Caco-2 (cell line): ENCODE measurements at regions not wholly inside any gene's neighbourhood (a gene's known extent, or its start where the extent isn't known, plus 50 kb on each side); places are given as distances from the start of the nearest gene placed in this dataset.

Experiments used
- BruUV-seq: library from RNA; stranded (reverse); fragments of 400-500 nt; replicated peaks from 2 replicates; lab custom pipeline; 2021; lab: Mats Ljungman, UMichigan
- CTCF ChIA-PET: fragments of 300-600 bp; sonication (Branson Sonifier 250); formaldehyde crosslinking; loops from one replicate; lab custom pipeline; 2022; ENCODE audit warnings: antibody characterized with exemption; lab: Charles Lee
- POLR2A ChIA-PET: fragments of 300-600 bp; sonication (Branson Sonifier 250); formaldehyde crosslinking; loops from one replicate; lab custom pipeline; 2022; ENCODE audit warnings: antibody characterized with exemption; lab: Charles Lee
- DNase-seq, 2 experiments: peaks; one replicate each; pipeline versions ENCODE4 v3.0.0 to v3.0.0-alpha.2; 2020 to 2022
- H3K27me3 ChIP-seq: replicated peaks from 2 replicates; pipeline ENCODE4 v1.6.0; 2011; ENCODE audit warnings: low read length; ENCODE audit not compliant: control insufficient read depth, insufficient read depth
- H3K36me3 ChIP-seq: 2 replicates; pipeline ENCODE4 v1.5.1; 2011; ENCODE audit warnings: low read length; ENCODE audit not compliant: control insufficient read depth, insufficient read depth
- H3K4me1 ChIP-seq: fragments of 250-450 bp; sonication (Bioruptor Pico); 2 replicates; pipeline ENCODE4 v1.5.1; 2020; ENCODE audit warnings: mild to moderate bottlenecking
- H3K4me3 ChIP-seq: 2 replicates; pipeline ENCODE4 v1.5.1; 2011; ENCODE audit warnings: low read depth, mild to moderate bottlenecking, control low read depth, low read length
- H3K9me3 ChIP-seq: fragments of 250-450 bp; sonication (Bioruptor Pico); 2 replicates; pipeline ENCODE4 v1.5.1; 2020; ENCODE audit warnings: mild to moderate bottlenecking, moderate library complexity
- H3K27ac Mint-ChIP-seq: one replicate; pipeline ENCODE4 v1.8.0; 2022; ENCODE audit warnings: mixed read lengths; ENCODE audit not compliant: unreplicated experiment
- H3K27me3 Mint-ChIP-seq: one replicate; pipeline ENCODE4 v1.8.0; 2022; ENCODE audit warnings: mixed read lengths; ENCODE audit not compliant: insufficient read depth, unreplicated experiment
- H3K36me3 Mint-ChIP-seq: one replicate; pipeline ENCODE4 v1.8.0; 2022; ENCODE audit warnings: mild to moderate bottlenecking, mixed read lengths; ENCODE audit not compliant: insufficient read depth, unreplicated experiment
- H3K4me1 Mint-ChIP-seq: one replicate; pipeline ENCODE4 v1.8.0; 2022; ENCODE audit warnings: low read depth, mixed read lengths; ENCODE audit not compliant: unreplicated experiment
- H3K4me3 Mint-ChIP-seq: one replicate; pipeline ENCODE4 v1.8.0; 2022; ENCODE audit warnings: mild to moderate bottlenecking, moderate library complexity, mixed read lengths; ENCODE audit not compliant: unreplicated experiment
- H3K9me3 Mint-ChIP-seq: one replicate; pipeline ENCODE4 v1.8.0; 2022; ENCODE audit warnings: mixed read lengths; ENCODE audit not compliant: unreplicated experiment
- intact Hi-C: fragments of 100-400 bp; cut with micrococcal nuclease; formaldehyde crosslinking; loops from one replicate; pipeline ENCODE4 v1.10.0; 2022; ENCODE audit not compliant: unreplicated experiment
- TF ChIP-seq, protein P1 (sequence below), 2 experiments: fragments of 200-600 bp in 1 of 2; IDR thresholded peaks; 1 replicate in 1 of 2; 2 replicates in 1 of 2; pipeline versions ENCODE4 v1.5.1 to v1.8.0; 2011 to 2022; ENCODE audit warnings: antibody characterized with exemption in 1 of 2, control low read depth in 1 of 2, inconsistent platforms in 1 of 2, low read depth in 1 of 2, low read length in 1 of 2, mild to moderate bottlenecking in 1 of 2, moderate library complexity in 1 of 2; ENCODE audit not compliant: insufficient read depth in 1 of 2, severe bottlenecking in 1 of 2, unreplicated experiment in 1 of 2

DNA sequence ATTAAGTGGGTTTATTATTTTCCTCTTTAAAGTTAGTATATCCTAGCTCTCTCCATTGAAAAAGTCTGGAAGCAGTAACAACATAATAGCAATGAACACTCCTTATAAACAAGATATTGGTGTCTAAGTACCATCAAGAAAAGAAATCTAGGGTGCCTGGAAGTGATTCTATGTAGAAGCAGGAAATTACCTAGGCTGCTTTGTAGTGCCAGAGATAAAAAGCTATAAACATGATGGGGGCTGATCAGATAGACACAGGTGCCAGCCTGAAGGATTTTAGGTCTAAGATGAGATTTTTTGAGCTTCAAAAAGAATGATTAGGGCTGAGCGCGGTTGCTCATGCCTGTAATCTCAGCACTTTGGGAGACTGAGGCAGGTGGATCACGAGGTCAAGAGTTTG is 1179.3 kb upstream of the CDH9 start:
- Histone ChIP-seq H3K4me3 (no peak overlapping the region), H3K9me3 (no peaks in the 10 kb centered on the region), H3K36me3 (no peaks in the 10 kb centered on the region), H3K4me1 (no peaks in the 10 kb centered on the region), H3K27me3 (no peaks in the 10 kb centered on the region)
- Mint-ChIP-seq H3K27ac (no peak overlapping the region), H3K4me3 (no peak overlapping the region), H3K27me3 (no peaks in the 10 kb centered on the region), H3K9me3 (no peaks in the 10 kb centered on the region), H3K36me3 (no peaks in the 10 kb centered on the region), H3K4me1 (no peaks in the 10 kb centered on the region)
- DNase-seq: no peak
- POLR2A ChIA-PET: no interaction called here
- no TSS peak for BruUV-seq
- TF ChIP-seq, protein P1, sequence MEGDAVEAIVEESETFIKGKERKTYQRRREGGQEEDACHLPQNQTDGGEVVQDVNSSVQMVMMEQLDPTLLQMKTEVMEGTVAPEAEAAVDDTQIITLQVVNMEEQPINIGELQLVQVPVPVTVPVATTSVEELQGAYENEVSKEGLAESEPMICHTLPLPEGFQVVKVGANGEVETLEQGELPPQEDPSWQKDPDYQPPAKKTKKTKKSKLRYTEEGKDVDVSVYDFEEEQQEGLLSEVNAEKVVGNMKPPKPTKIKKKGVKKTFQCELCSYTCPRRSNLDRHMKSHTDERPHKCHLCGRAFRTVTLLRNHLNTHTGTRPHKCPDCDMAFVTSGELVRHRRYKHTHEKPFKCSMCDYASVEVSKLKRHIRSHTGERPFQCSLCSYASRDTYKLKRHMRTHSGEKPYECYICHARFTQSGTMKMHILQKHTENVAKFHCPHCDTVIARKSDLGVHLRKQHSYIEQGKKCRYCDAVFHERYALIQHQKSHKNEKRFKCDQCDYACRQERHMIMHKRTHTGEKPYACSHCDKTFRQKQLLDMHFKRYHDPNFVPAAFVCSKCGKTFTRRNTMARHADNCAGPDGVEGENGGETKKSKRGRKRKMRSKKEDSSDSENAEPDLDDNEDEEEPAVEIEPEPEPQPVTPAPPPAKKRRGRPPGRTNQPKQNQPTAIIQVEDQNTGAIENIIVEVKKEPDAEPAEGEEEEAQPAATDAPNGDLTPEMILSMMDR (IDR thresholded peaks at IDR 0.05; ENCODE audit: insufficient read depth in 1 of 2, low read depth in 1 of 2, low read length in 1 of 2, severe bottlenecking in 1 of 2, unreplicated experiment in 1 of 2): no peak
- CTCF ChIA-PET: interaction anchor here (0.6 kb wide), 1 partner anchor 60 kb away, joined by 3 read pairs; no protein-coding TSS in a partner anchor
- intact Hi-C loops: no loop called here

DNA sequence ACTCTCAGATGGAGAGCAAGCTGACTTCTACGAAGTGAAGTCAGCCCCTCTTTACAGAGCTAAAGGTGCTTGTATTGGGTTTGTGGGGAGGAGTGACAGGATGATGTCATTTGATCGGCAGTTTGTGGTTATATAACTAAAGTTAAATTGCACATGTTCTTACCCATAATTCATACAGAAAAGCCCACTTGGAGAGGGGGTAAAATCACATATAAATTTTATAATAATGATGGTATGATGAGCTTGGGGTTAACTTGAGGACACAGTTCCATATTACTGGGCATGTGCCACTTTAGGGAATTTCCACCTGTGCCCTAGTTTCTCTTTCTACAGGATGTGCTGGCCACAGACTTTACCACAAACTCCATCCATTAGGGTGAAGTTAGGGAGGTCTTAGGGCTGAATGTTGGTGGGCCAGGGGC is 1178.6 kb upstream of the CDH9 start:
- H3K4me3 Mint-ChIP-seq: no peak overlapping the region

DNA sequence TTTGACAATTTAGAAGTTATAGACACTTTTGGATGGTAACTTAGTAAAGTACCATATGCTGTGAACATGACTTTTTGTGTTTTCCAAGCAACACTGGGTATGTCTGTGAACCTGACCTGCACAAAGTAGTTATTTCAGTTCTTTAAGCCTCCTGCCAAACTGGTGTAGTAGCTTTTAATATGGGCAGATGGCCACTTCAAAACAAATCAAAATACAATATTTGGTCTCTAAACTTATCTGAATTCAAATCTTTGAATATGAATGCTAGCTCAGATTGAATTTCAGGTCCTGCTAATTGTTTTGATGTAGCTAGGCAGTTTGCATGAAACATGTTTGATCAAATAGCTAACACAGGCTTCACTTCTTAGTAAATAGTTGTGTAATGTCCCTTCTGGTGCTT is 1176.7 kb upstream of the CDH9 start:
- DNase-seq: no peak
- Mint-ChIP-seq H3K27me3 (no peaks in the 10 kb centered on the region), H3K36me3 (no peaks in the 10 kb centered on the region), H3K4me3 (no peak overlapping the region), H3K27ac (no peak overlapping the region), H3K9me3 (no peaks in the 10 kb centered on the region), H3K4me1 (no peaks in the 10 kb centered on the region)
- intact Hi-C loops: no loop called here
- no peaks in the 10 kb centered on the region for H3K9me3 ChIP-seq
- no peak overlapping the region for H3K4me3 ChIP-seq
- TF ChIP-seq, protein P1 (IDR thresholded peaks at IDR 0.05; ENCODE audit: insufficient read depth in 1 of 2, low read depth in 1 of 2, low read length in 1 of 2, severe bottlenecking in 1 of 2, unreplicated experiment in 1 of 2): no peak
- H3K27me3 ChIP-seq: no peaks in the 10 kb centered on the region
- H3K36me3 ChIP-seq: no peaks in the 10 kb centered on the region
- no peaks in the 10 kb centered on the region for H3K4me1 ChIP-seq
- POLR2A ChIA-PET: no interaction called here
- CTCF ChIA-PET: no interaction called here
- BruUV-seq: no TSS peak

More for the DNA sequence above, 1178.6 kb upstream of the CDH9 start:
- ChIA-PET POLR2A (no interaction called here), CTCF (no interaction called here)
- Mint-ChIP-seq H3K9me3 (no peaks in the 10 kb centered on the region), H3K4me1 (no peaks in the 10 kb centered on the region), H3K27ac (no peak overlapping the region), H3K27me3 (no peaks in the 10 kb centered on the region), H3K36me3 (no peaks in the 10 kb centered on the region)
- no peaks in the 10 kb centered on the region for H3K27me3 ChIP-seq
- TF ChIP-seq, protein P1 (IDR thresholded peaks at IDR 0.05; ENCODE audit: insufficient read depth in 1 of 2, low read depth in 1 of 2, low read length in 1 of 2, severe bottlenecking in 1 of 2, unreplicated experiment in 1 of 2): no peak
- no peaks in the 10 kb centered on the region for H3K4me1 ChIP-seq
- intact Hi-C loops: no loop called here
- DNase-seq: no peak
- no peaks in the 10 kb centered on the region for H3K9me3 ChIP-seq
- no TSS peak for BruUV-seq
- no peaks in the 10 kb centered on the region for H3K36me3 ChIP-seq
- no peak overlapping the region for H3K4me3 ChIP-seq
